ENCODE measurements at regions not wholly inside any gene's neighbourhood (a gene's known extent, or its start where the extent isn't known, plus 50 kb on each side); places are given as distances from the start of the nearest gene placed in this dataset.

- Histone ChIP-seq H3K27ac (ENCODE audit: low read length) (no peak overlapping the region), H3K9me3 (ENCODE audit: control insufficient read depth, insufficient read depth, low read length) (peaks cover 3% of the 10 kb centered on the region), H3K4me3 (ENCODE audit: low read length) (no peak overlapping the region), H3K36me3 (ENCODE audit: control insufficient read depth, insufficient read depth, low read length) (no peaks in the 10 kb centered on the region), H3K27me3 (ENCODE audit: control insufficient read depth, insufficient read depth, low read length) (no peaks in the 10 kb centered on the region), H3K4me1 (ENCODE audit: control insufficient read depth, insufficient read depth, low read length) (no peaks in the 10 kb centered on the region)
- ATAC-seq (no peak), DNase-seq (no peak)
- no peaks in the 10 kb centered on the region for H3K4me1 Mint-ChIP-seq
- intact Hi-C loops (cut with micrococcal nuclease) = no loop called here
- H3K9me3 Mint-ChIP-seq = no peaks in the 10 kb centered on the region
- 93% methylated on average over 6 of the region's 6 CpGs for WGBS (ENCODE audit: insufficient coverage)
- H3K27ac Mint-ChIP-seq = no peak overlapping the region
- TF ChIP-seq CTCF (IDR thresholded peaks at IDR 0.05) = no peak
- no peaks in the 10 kb centered on the region for H3K27me3 Mint-ChIP-seq (ENCODE audit: low read depth in 2 of 2)
- no peaks in the 10 kb centered on the region for H3K36me3 Mint-ChIP-seq
- no peak overlapping the region for H3K4me3 Mint-ChIP-seq
Measured at GRCh38 chr9:79341561-79341960, 230.2 kb upstream of the TLE4 start.

GRCh38 chr9:79346350-79347020 is 225.3 kb upstream of the TLE4 start:
- no peak for DNase-seq
- intact Hi-C loops (cut with micrococcal nuclease) = no loop called here
- Mint-ChIP-seq H3K27ac (no peak overlapping the region), H3K4me3 (no peak overlapping the region), H3K27me3 (ENCODE audit: low read depth in 2 of 2) (no peaks in the 10 kb centered on the region), H3K4me1 (no peaks in the 10 kb centered on the region), H3K36me3 (no peaks in the 10 kb centered on the region), H3K9me3 (no peaks in the 10 kb centered on the region)
- no peaks in the 10 kb centered on the region for H3K9me3 ChIP-seq (ENCODE audit: control insufficient read depth, insufficient read depth, low read length)
- H3K36me3 ChIP-seq (ENCODE audit: control insufficient read depth, insufficient read depth, low read length) = no peaks in the 10 kb centered on the region
- no peak for ATAC-seq
- H3K27me3 ChIP-seq (ENCODE audit: control insufficient read depth, insufficient read depth, low read length) = no peaks in the 10 kb centered on the region
- H3K4me1 ChIP-seq (ENCODE audit: control insufficient read depth, insufficient read depth, low read length) = no peaks in the 10 kb centered on the region
- 60% methylated on average over 3 of the region's 3 CpGs for WGBS (ENCODE audit: insufficient coverage)
- TF ChIP-seq CTCF (IDR thresholded peaks at IDR 0.05) = no peak
- no peak overlapping the region for H3K4me3 ChIP-seq (ENCODE audit: low read length)
- no peak overlapping the region for H3K27ac ChIP-seq (ENCODE audit: low read length)

GRCh38 chr9:79352322-79352721 is 219.4 kb upstream of the TLE4 start:
- Histone ChIP-seq H3K27ac (ENCODE audit: low read length) (no peak overlapping the region), H3K4me3 (ENCODE audit: low read length) (no peak overlapping the region), H3K4me1 (ENCODE audit: control insufficient read depth, insufficient read depth, low read length) (no peaks in the 10 kb centered on the region), H3K36me3 (ENCODE audit: control insufficient read depth, insufficient read depth, low read length) (no peaks in the 10 kb centered on the region), H3K9me3 (ENCODE audit: control insufficient read depth, insufficient read depth, low read length) (no peaks in the 10 kb centered on the region), H3K27me3 (ENCODE audit: control insufficient read depth, insufficient read depth, low read length) (no peaks in the 10 kb centered on the region)
- Mint-ChIP-seq H3K36me3 (no peaks in the 10 kb centered on the region), H3K9me3 (no peaks in the 10 kb centered on the region), H3K4me1 (no peaks in the 10 kb centered on the region), H3K27ac (no peak overlapping the region), H3K27me3 (ENCODE audit: low read depth in 2 of 2) (peaks cover 0 to 7% of the 10 kb centered on the region in 2 donors), H3K4me3 (no peak overlapping the region)
- intact Hi-C loops (cut with micrococcal nuclease) = no loop called here
- DNase-seq (no peak), ATAC-seq (no peak)
- 89% methylated on average over 3 of the region's 3 CpGs for WGBS (ENCODE audit: insufficient coverage)
- TF ChIP-seq CTCF (IDR thresholded peaks at IDR 0.05) = no peak
